HG02870 (cell line): ENCODE measurements at regions not wholly inside any gene's neighbourhood (a gene's known extent, or its start where the extent isn't known, plus 50 kb on each side); places are given as distances from the start of the nearest gene placed in this dataset.

Experiments used
- ATAC-seq: cut with Tn5 transposase; IDR thresholded peaks from one replicate; pipeline ENCODE4 v1.9.1; 2021; ENCODE audit warnings: mild to moderate bottlenecking, moderate library complexity; ENCODE audit not compliant: unreplicated experiment

GRCh38 chr6:8277769-8278168 lies 157.6 kb downstream of the SLC35B3 start:
- no peak for ATAC-seq

- no peak for ATAC-seq
These were observed 159.2 kb downstream of the SLC35B3 start for GRCh38 chr6:8276148-8276547.

- no peak for ATAC-seq
These were observed 159.7 kb downstream of the SLC35B3 start for GRCh38 chr6:8275667-8276066.

GRCh38 chr6:8274226-8274625 lies 161.1 kb downstream of the SLC35B3 start:
- ATAC-seq, result no peak

- no peak for ATAC-seq
These were observed 165.4 kb downstream of the SLC35B3 start for GRCh38 chr6:8269872-8270454.

- no peak for ATAC-seq
These were observed 166.3 kb downstream of the SLC35B3 start for GRCh38 chr6:8269094-8269493.

GRCh38 chr6:8268606-8269005 lies 166.3 kb upstream of the EEF1E1 start:
- peak; percentile 75 for ATAC-seq

- no peak for ATAC-seq
These were observed 165.8 kb upstream of the EEF1E1 start for GRCh38 chr6:8268156-8268555.

- ATAC-seq, result no peak
These were observed 158.3 kb upstream of the EEF1E1 start for GRCh38 chr6:8260610-8261009.

GRCh38 chr6:8246403-8246802 lies 144.1 kb upstream of the EEF1E1 start:
- no peak for ATAC-seq

GRCh38 chr6:8245726-8246125 lies 143.4 kb upstream of the EEF1E1 start:
- ATAC-seq, result no peak

GRCh38 chr6:8243475-8243874 lies 141.1 kb upstream of the EEF1E1 start:
- no peak for ATAC-seq

GRCh38 chr6:8242885-8243284 lies 140.5 kb upstream of the EEF1E1 start:
- ATAC-seq, result no peak

- ATAC-seq, result no peak
These were observed 138.0 kb upstream of the EEF1E1 start for GRCh38 chr6:8240301-8240700.

GRCh38 chr6:8238773-8239683 lies 136.7 kb upstream of the EEF1E1 start:
- no peak for ATAC-seq

GRCh38 chr6:8237668-8238067 lies 135.3 kb upstream of the EEF1E1 start:
- no peak for ATAC-seq

GRCh38 chr6:8236956-8237355 lies 134.6 kb upstream of the EEF1E1 start:
- ATAC-seq, result no peak

GRCh38 chr6:8234321-8234720 lies 132.0 kb upstream of the EEF1E1 start:
- no peak for ATAC-seq

- ATAC-seq, result no peak
These were observed 129.6 kb upstream of the EEF1E1 start for GRCh38 chr6:8231956-8232355.

GRCh38 chr6:8229915-8230756 lies 127.8 kb upstream of the EEF1E1 start:
- ATAC-seq, result no peak

GRCh38 chr6:8225113-8225512 lies 122.8 kb upstream of the EEF1E1 start:
- ATAC-seq, result no peak

GRCh38 chr6:8223678-8224077 lies 121.3 kb upstream of the EEF1E1 start:
- no peak for ATAC-seq
